ENCODE measurements at regions not wholly inside any gene's neighbourhood (a gene's known extent, or its start where the extent isn't known, plus 50 kb on each side); places are given as distances from the start of the nearest gene placed in this dataset.

DNA sequence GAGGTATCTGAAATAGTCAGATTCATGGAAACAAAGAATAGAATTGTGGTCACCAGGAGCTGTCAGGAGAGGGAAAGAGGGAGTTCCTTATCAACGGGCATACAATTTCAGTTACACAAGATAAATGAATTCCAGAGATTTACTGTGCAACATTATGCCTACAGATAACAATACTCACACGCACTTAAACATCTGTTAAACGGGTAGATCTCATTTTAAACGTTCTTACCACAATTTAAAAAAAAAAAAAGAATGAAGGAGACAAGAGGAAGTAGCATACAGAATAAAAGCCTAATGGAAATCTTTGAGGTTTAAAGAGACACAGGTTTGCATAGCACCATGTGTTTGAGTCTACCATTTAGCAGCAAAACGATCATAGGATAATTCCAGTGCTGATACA lies 298.0 kb downstream of the DKK2 start:
- TF ChIP-seq YY1 (tag by site-specific recombination; IDR thresholded peaks at IDR 0.05), result no peak
- no peak for TF ChIP-seq CTCF (tag by site-specific recombination; IDR thresholded peaks at IDR 0.05)
- no peak for TF ChIP-seq KLF9 (tag by site-specific recombination; IDR thresholded peaks at IDR 0.05; ENCODE audit: low read depth)
- TF ChIP-seq, protein P1, sequence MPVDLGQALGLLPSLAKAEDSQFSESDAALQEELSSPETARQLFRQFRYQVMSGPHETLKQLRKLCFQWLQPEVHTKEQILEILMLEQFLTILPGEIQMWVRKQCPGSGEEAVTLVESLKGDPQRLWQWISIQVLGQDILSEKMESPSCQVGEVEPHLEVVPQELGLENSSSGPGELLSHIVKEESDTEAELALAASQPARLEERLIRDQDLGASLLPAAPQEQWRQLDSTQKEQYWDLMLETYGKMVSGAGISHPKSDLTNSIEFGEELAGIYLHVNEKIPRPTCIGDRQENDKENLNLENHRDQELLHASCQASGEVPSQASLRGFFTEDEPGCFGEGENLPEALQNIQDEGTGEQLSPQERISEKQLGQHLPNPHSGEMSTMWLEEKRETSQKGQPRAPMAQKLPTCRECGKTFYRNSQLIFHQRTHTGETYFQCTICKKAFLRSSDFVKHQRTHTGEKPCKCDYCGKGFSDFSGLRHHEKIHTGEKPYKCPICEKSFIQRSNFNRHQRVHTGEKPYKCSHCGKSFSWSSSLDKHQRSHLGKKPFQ (tag by site-specific recombination; IDR thresholded peaks at IDR 0.05), result no peak
- TF ChIP-seq, protein P2, sequence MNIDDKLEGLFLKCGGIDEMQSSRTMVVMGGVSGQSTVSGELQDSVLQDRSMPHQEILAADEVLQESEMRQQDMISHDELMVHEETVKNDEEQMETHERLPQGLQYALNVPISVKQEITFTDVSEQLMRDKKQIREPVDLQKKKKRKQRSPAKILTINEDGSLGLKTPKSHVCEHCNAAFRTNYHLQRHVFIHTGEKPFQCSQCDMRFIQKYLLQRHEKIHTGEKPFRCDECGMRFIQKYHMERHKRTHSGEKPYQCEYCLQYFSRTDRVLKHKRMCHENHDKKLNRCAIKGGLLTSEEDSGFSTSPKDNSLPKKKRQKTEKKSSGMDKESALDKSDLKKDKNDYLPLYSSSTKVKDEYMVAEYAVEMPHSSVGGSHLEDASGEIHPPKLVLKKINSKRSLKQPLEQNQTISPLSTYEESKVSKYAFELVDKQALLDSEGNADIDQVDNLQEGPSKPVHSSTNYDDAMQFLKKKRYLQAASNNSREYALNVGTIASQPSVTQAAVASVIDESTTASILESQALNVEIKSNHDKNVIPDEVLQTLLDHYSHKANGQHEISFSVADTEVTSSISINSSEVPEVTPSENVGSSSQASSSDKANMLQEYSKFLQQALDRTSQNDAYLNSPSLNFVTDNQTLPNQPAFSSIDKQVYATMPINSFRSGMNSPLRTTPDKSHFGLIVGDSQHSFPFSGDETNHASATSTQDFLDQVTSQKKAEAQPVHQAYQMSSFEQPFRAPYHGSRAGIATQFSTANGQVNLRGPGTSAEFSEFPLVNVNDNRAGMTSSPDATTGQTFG (tag by site-specific recombination; IDR thresholded peaks at IDR 0.05; ENCODE audit: borderline replicate concordance), result no peak
- TF ChIP-seq HOXC10 (CRISPR knock-in tag; IDR thresholded peaks at IDR 0.05), result no peak
- no peak for TF ChIP-seq KLF7 (tag by site-specific recombination; IDR thresholded peaks at IDR 0.05; ENCODE audit: borderline replicate concordance)
- no peak for TF ChIP-seq WT1 (tag by site-specific recombination; IDR thresholded peaks at IDR 0.05)
- TF ChIP-seq EGR2 (tag by site-specific recombination; IDR thresholded peaks at IDR 0.05; ENCODE audit: low read depth), result no peak
- no peak for TF ChIP-seq REST (tag by site-specific recombination; IDR thresholded peaks at IDR 0.05)
- TF ChIP-seq ZSCAN30 (tag by site-specific recombination; IDR thresholded peaks at IDR 0.05), result no peak
- TF ChIP-seq ZNF324 (tag by site-specific recombination; IDR thresholded peaks at IDR 0.05), result no peak
- no peak for TF ChIP-seq ZNF398 (tag by site-specific recombination; IDR thresholded peaks at IDR 0.05)
